Effector memory CD8-positive, alpha-beta T cell (primary cell): ENCODE measurements at regions not wholly inside any gene's neighbourhood (a gene's known extent, or its start where the extent isn't known, plus 50 kb on each side); places are given as distances from the start of the nearest gene placed in this dataset.

Experiments
- ATAC-seq: fragments of 150-1000 bp; cut with Tn5 transposase; replicated peaks from 2 replicates; pipeline ENCODE4 v1.10.0; 2021; ENCODE audit warnings: mild to moderate bottlenecking, moderate library complexity
- DNase-seq, 3 experiments: peaks; one replicate each; pipeline ENCODE4 v3.0.0; 2021
- H3K27ac Mint-ChIP-seq, 2 donors: one replicate each; pipeline ENCODE4 v1.8.0; 2022; ENCODE audit warnings: mild to moderate bottlenecking in 2 of 2, mixed read lengths in 2 of 2, moderate library complexity in 2 of 2
- H3K27me3 Mint-ChIP-seq, 2 donors: one replicate each; pipeline ENCODE4 v1.8.0; 2022; ENCODE audit warnings: mixed read lengths in 2 of 2
- H3K36me3 Mint-ChIP-seq: one replicate; pipeline ENCODE4 v1.8.0; 2022; ENCODE audit warnings: mild to moderate bottlenecking, moderate library complexity, mixed read lengths; ENCODE audit not compliant: insufficient read depth
- H3K4me1 Mint-ChIP-seq, 2 donors: one replicate each; pipeline ENCODE4 v1.8.0; 2022; ENCODE audit warnings: low read depth in 2 of 2, mixed read lengths in 2 of 2
- H3K4me3 Mint-ChIP-seq, 2 donors: one replicate each; pipeline ENCODE4 v1.8.0; 2022; ENCODE audit warnings: mild to moderate bottlenecking in 2 of 2, mixed read lengths in 2 of 2, moderate library complexity in 2 of 2
- H3K9me3 Mint-ChIP-seq, 2 donors: one replicate each; pipeline ENCODE4 v1.8.0; 2022; ENCODE audit warnings: mixed read lengths in 2 of 2

DNA sequence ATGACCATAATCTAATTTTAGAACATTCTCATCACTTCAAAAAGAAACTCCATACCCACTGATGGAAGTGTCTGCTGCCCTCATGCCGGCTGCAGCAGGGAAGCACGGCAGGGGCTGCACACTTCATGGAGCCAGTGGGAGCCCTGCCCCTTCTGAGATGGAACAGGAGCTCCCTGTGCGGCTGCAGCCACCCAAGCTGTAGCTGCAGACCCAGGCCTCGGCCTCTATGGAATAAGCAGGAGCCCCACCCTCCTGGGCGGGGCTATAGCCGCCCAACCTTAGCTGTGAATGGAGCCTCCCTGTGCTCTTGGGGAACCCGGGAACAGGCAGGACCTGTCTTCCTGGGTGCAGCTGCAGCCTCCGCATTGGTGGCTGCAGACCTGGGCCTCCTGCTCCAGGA lies 128.5 kb downstream of the NUDT12 start:
- no peak for ATAC-seq
- Mint-ChIP-seq H3K9me3 (peaks cover 2 to 4% of the 10 kb centered on the region in 2 donors), H3K36me3 (no peaks in the 10 kb centered on the region), H3K27me3 (peaks cover 0 to 4% of the 10 kb centered on the region in 2 donors), H3K4me3 (no peak overlapping the region), H3K4me1 (no peaks in the 10 kb centered on the region), H3K27ac (no peak overlapping the region)
- no peak for DNase-seq

DNA sequence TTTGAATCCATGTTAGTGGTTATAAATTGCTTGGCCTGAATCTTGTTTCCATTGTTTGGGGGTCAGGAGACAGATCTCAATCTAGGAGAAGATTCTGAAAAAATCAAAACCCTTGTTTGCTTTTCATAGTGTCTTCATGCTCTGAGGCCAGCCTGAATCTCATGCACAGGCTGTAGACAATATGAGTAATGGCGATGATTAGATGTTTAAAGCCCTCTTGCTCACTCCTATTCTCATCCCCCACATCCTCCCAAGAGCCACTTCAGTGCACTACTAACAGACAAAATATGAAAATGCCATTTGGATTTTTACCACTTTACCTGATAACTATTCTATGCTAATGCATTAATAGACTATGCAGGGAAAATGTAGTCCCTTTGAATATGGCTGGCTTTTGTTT lies 129.4 kb downstream of the NUDT12 start:
- Mint-ChIP-seq H3K27ac (no peak overlapping the region), H3K36me3 (no peaks in the 10 kb centered on the region), H3K4me1 (no peaks in the 10 kb centered on the region), H3K4me3 (no peak overlapping the region), H3K27me3 (peaks cover 0 to 4% of the 10 kb centered on the region in 2 donors), H3K9me3 (no peaks in the 10 kb centered on the region)
- DNase-seq (no peak), ATAC-seq (no peak)

DNA sequence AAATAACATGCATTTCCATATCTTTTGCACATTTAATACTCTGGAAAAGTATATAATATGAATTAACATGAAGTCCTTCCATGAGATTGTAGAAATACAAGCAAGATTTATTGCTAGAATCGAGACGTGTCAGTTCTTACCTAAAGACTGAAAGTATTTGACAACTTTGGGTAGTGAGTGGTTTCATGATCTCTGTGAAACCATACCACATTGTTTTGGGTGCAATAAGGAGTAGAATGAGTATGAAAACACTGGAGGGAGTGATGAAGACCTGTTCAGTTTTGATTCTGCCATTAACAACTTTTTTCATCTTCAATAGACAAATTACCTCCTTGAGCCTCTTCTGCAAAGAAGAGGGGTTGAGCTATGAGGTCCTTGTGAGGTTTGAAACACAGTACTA lies 133.7 kb downstream of the NUDT12 start:
- DNase-seq (no peak), ATAC-seq (no peak)
- Mint-ChIP-seq H3K4me3 (no peak overlapping the region), H3K27me3 (peaks cover 0 to 4% of the 10 kb centered on the region in 2 donors), H3K9me3 (no peaks in the 10 kb centered on the region), H3K27ac (no peak overlapping the region), H3K36me3 (no peaks in the 10 kb centered on the region), H3K4me1 (no peaks in the 10 kb centered on the region)

DNA sequence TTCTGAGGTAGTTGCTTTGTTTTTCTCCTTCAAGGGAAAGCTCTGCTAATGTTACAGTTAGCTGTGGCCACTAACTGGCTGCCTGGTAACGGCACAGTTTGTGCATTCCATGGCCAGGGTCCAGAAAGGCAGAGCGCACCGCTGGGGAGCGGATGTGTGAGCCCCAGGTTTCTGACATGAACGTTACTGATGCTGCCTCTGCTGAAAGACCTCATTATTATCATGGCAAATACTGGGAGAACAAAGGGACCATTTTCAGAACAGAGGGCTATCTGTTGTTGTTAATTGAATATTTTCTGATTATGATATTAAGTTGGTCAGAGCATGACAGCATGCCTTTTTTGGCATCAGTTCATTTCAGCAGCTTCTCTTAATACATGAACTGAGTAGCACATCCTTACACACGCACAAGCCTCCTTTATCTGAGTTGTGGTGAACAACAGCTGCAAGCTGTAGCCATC lies 134.1 kb downstream of the NUDT12 start:
- H3K4me1 Mint-ChIP-seq: no peaks in the 10 kb centered on the region
- DNase-seq: no peak

DNA sequence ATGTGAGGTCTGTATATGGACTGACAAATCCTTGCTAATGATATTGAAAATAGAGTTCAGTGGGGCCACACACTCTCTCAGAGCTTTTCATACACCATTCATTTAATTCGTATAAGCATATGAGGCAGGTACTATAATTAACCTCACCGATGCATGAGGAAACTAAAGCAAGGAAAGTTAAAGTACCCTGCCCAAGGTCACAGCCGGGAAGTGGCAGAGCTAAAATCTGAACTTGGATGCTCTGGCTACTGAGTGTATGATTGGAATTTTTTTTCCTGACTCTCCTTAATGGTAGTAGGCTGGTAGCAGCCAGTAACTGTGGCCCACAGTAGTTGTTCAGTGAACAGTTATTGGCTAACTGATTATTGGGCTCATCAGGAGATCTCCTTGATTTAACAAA lies 135.3 kb downstream of the NUDT12 start:
- Mint-ChIP-seq H3K4me3 (no peak overlapping the region), H3K4me1 (no peaks in the 10 kb centered on the region), H3K27ac (no peak overlapping the region), H3K27me3 (peaks cover 0 to 8% of the 10 kb centered on the region in 2 donors), H3K36me3 (no peaks in the 10 kb centered on the region), H3K9me3 (no peaks in the 10 kb centered on the region)
- no peak for ATAC-seq
- DNase-seq: no peak

More for the DNA sequence above, 134.1 kb downstream of the NUDT12 start:
- H3K27ac Mint-ChIP-seq: no peak overlapping the region
- H3K9me3 Mint-ChIP-seq: no peaks in the 10 kb centered on the region
- H3K27me3 Mint-ChIP-seq: peaks cover 0 to 9% of the 10 kb centered on the region in 2 donors
- ATAC-seq: no peak
- no peak overlapping the region for H3K4me3 Mint-ChIP-seq
- H3K36me3 Mint-ChIP-seq: no peaks in the 10 kb centered on the region

DNA sequence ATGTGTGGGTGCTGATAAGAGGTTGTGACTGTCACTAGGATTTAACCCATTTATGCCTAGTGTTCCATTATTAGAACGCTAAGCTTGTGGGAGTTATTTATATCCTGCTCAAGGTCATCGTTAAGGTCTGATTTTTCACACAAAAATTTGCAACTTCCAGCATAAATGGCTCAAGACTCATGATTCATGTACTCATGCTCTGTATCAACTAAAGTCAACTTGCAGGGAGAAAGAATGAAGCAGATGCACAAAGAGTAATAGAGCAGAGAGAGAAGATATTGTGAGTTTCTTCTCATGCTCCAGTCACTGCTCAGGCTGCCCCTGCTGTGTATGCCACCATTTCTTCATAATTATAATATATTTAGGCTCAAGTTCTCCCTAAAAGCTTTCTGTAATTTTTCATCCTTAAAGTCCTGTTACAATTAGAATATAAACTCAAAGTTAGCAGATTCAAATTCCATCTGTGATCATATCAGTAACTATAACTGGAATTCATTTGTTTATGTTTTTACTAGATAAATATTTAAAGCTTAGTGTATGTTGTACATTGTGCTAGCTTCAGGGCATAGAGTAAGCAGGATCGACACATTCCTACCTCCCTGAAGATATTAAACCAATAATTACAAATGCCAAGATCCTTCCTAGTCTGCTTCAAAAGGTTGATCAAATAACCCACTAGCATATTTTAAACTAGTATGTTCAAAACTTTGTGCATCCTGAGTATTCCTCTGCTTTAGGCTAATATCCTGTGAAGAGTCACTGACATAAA lies 136.7 kb downstream of the NUDT12 start:
- H3K9me3 Mint-ChIP-seq: no peaks in the 10 kb centered on the region
- H3K4me3 Mint-ChIP-seq: no peak overlapping the region
- H3K4me1 Mint-ChIP-seq: no peaks in the 10 kb centered on the region
- no peaks in the 10 kb centered on the region for H3K36me3 Mint-ChIP-seq
- DNase-seq: no peak
- H3K27ac Mint-ChIP-seq: no peak overlapping the region
- no peak for ATAC-seq
- H3K27me3 Mint-ChIP-seq: peaks cover 0 to 6% of the 10 kb centered on the region in 2 donors

DNA sequence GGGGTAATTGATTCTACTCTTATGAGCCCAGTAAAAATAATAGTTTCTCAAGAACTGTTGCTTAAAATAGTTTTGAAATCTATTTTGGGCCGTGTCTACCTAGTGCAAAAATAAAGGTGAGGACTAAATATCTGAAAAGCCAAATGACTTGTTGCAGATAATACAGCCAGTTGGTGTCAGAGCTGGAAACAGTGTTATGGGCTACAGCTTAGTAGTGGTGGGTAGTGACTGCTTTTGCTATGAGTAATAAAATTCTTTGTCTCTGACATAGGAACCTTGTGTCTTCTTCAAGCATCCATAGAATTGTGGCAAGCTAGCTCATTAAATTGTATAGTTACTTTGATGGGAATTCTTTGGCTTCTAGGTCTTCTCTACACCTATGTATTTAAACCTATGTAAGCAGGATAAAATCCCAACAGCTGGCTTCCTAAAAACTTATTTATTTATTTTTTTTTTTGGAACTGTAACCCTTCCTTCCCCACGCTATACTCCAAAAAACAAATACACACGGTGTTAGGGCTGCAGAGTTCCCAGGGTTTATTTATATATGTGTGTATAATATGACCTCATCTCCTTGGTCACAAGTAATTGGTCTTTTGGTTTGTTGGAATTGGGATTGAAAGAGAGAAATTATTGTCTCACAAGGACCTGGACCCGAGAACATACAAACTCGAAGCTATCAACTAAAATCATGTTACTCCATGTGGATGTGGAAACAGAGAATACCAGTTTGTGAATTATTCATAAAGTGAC lies 138.0 kb downstream of the NUDT12 start:
- ATAC-seq: no peak
- H3K4me3 Mint-ChIP-seq: no peak overlapping the region
- H3K36me3 Mint-ChIP-seq: no peaks in the 10 kb centered on the region
- no peak for DNase-seq
- H3K27ac Mint-ChIP-seq: no peak overlapping the region
- H3K4me1 Mint-ChIP-seq: no peaks in the 10 kb centered on the region
- no peaks in the 10 kb centered on the region for H3K9me3 Mint-ChIP-seq
- H3K27me3 Mint-ChIP-seq: peaks cover 0 to 6% of the 10 kb centered on the region in 2 donors

DNA sequence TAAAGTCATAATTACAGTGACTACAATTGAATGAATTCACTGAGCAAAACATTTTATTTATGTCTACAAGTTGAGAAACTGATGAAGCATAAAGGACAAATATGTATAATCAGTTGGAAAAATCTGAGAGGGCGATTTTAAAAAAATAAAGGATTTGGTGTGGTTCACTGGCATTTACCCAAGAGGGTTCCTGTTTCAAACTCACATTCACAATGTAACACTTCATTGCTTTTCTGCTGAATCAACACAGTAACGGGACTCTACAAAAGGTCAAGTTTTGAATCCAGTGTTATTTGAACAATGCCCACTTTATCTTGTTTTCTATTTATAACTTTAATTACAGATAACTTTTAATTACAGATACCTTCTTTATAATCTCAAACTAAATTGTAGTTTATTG lies 138.6 kb downstream of the NUDT12 start:
- no peaks in the 10 kb centered on the region for H3K4me1 Mint-ChIP-seq
- H3K27ac Mint-ChIP-seq: no peak overlapping the region
- no peak for DNase-seq
- ATAC-seq: no peak
- no peaks in the 10 kb centered on the region for H3K36me3 Mint-ChIP-seq
- no peak overlapping the region for H3K4me3 Mint-ChIP-seq
- H3K9me3 Mint-ChIP-seq: no peaks in the 10 kb centered on the region
- peaks cover 0 to 6% of the 10 kb centered on the region in 2 donors for H3K27me3 Mint-ChIP-seq

DNA sequence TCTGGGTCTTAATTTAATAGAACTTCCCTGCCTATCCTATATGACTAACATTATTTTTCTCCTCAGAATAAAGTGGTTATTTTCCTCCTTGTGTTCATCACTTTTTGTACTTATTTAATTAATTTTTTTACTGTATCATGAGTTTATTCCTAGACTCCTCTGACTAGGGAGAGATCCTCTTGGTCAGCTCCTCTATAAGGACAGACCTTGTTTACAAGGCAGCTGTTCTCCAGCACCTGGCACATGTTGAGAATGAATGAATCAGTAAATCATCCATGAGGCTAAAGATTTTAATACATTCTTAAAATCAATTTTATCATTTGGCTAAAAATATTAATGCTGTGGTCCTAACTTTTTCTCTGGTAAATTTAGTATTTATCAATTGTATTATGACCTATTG lies 139.8 kb downstream of the NUDT12 start:
- ATAC-seq: no peak
- no peaks in the 10 kb centered on the region for H3K9me3 Mint-ChIP-seq
- DNase-seq: no peak
- H3K27me3 Mint-ChIP-seq: peaks cover 10 to 18% of the 10 kb centered on the region in 2 donors
- H3K36me3 Mint-ChIP-seq: no peaks in the 10 kb centered on the region
- H3K4me3 Mint-ChIP-seq: no peak overlapping the region
- H3K27ac Mint-ChIP-seq: no peak overlapping the region
- H3K4me1 Mint-ChIP-seq: no peaks in the 10 kb centered on the region

DNA sequence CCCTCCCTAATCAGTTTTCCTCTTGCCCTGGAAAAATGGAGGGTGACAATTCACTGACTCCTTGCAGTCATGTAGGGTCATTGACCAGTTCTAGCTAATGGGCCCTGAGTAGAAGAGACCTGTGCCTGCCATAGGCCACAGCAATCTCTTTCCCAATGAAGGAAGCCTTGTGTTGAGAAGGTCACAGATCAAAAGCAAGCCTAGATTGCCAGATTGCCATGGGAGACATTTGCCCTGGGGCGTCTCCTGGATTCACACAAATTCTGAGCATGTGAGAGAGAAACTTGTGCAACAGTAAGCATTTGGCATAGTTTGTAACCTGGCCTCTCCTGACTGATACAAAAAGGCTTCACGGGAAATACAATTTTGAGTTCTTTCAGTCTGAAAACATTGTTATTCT lies 148.0 kb downstream of the NUDT12 start:
- no peak overlapping the region for H3K27ac Mint-ChIP-seq
- H3K4me3 Mint-ChIP-seq: no peak overlapping the region
- no peak for DNase-seq
- H3K4me1 Mint-ChIP-seq: no peaks in the 10 kb centered on the region
- H3K36me3 Mint-ChIP-seq: no peaks in the 10 kb centered on the region
- H3K9me3 Mint-ChIP-seq: no peaks in the 10 kb centered on the region
- H3K27me3 Mint-ChIP-seq: peaks cover 34 to 41% of the 10 kb centered on the region in 2 donors
- no peak for ATAC-seq

DNA sequence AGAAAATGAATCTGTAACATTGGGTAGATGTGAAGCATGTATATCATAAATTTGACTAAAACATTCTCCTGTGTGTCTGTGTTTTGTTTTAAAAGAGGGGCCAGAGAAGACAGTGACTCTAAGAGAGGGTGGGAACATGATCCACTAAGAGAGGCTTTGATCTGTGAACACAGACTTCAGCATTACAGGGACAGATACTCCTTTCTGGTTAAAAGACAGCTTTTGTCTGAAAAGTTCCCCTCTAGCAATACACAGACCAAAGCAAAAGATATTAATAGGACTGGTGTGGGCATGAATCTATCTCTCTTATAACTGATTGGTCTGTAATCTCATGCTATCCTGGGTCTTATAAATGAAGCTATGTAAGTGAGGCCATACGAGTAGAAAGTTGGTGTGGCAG lies 150.9 kb downstream of the NUDT12 start:
- H3K4me3 Mint-ChIP-seq: no peak overlapping the region
- no peaks in the 10 kb centered on the region for H3K9me3 Mint-ChIP-seq
- H3K36me3 Mint-ChIP-seq: no peaks in the 10 kb centered on the region
- peaks cover 19 to 34% of the 10 kb centered on the region in 2 donors for H3K27me3 Mint-ChIP-seq
- ATAC-seq: no peak
- no peak overlapping the region for H3K27ac Mint-ChIP-seq
- no peak for DNase-seq
- no peaks in the 10 kb centered on the region for H3K4me1 Mint-ChIP-seq

DNA sequence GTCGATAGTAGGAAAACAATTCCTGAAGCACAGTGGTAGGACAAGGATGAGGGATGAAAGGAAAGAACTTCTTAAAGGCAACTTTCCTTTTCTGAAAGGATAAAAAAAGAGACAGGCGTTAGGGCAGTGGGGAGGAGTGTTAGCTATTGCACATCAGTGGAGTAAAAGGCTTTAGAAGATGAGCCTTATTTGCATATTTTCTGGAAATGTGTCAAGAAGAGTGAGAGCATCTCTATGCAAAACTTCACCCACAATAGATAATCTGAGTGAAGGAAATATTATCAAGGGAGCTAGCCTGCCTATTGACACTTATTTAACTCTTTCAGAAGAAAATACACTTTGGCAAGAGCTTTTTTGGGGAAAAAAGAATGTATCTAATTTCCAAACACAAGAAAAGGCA lies 151.6 kb downstream of the MACIR start:
- no peaks in the 10 kb centered on the region for H3K4me1 Mint-ChIP-seq
- ATAC-seq (no peak), DNase-seq (no peak)
- H3K9me3 Mint-ChIP-seq: no peaks in the 10 kb centered on the region
- no peak overlapping the region for H3K4me3 Mint-ChIP-seq
- no peaks in the 10 kb centered on the region for H3K36me3 Mint-ChIP-seq
- H3K27me3 Mint-ChIP-seq: peaks cover 8 to 19% of the 10 kb centered on the region in 2 donors
- no peak overlapping the region for H3K27ac Mint-ChIP-seq

DNA sequence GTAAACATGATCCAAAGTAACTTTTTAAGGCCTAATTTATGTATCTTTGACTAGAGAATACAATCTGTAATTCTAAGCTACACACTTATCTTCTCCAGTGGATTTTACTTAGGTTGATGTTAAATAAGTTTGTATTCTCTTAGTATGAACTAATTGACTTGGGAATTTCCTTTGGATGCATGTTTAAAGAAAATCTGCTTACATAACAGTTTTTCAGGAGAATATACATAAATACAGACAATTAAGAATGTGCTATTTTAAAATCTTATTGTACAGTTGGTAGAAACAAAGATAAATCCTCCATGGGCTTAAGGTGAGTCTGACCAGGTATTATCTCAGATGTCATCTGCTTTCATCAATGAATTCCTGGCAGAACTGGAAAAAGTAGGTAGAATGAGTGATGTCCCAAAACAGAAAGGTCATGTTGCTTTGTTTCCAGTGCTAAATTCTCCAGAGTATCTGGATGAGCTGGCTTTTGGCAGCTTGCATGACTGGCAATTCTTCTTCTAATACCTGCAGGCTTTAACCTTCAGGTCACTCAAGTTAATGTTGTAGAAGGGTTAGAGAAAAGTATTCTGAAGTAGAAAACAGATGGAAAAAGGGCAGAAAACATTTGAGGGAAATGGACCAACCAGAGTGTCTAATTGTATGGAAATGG lies 150.6 kb downstream of the MACIR start:
- no peaks in the 10 kb centered on the region for H3K36me3 Mint-ChIP-seq
- peaks cover 0 to 19% of the 10 kb centered on the region in 2 donors for H3K27me3 Mint-ChIP-seq
- H3K4me3 Mint-ChIP-seq: no peak overlapping the region
- no peak for DNase-seq
- no peak overlapping the region for H3K27ac Mint-ChIP-seq
- no peaks in the 10 kb centered on the region for H3K9me3 Mint-ChIP-seq
- no peak for ATAC-seq
- no peaks in the 10 kb centered on the region for H3K4me1 Mint-ChIP-seq
